SK-N-SH (cell line): ENCODE measurements at regions not wholly inside any gene's neighbourhood (a gene's known extent, or its start where the extent isn't known, plus 50 kb on each side); places are given as distances from the start of the nearest gene placed in this dataset.

ENCODE experiments used
- POLR2AphosphoS5 ChIP-seq: IDR thresholded peaks from 2 replicates; pipeline ENCODE4 v1.6.1; 2012; ENCODE audit warnings: low read depth, low read length
- TF ChIP-seq, protein P1 (sequence below): fragments of 200-600 bp; sonication (generic); IDR thresholded peaks from 2 replicates; pipeline ENCODE4 v1.6.1; 2017; ENCODE audit warnings: antibody characterized with exemption, mild to moderate bottlenecking, moderate library complexity

DNA sequence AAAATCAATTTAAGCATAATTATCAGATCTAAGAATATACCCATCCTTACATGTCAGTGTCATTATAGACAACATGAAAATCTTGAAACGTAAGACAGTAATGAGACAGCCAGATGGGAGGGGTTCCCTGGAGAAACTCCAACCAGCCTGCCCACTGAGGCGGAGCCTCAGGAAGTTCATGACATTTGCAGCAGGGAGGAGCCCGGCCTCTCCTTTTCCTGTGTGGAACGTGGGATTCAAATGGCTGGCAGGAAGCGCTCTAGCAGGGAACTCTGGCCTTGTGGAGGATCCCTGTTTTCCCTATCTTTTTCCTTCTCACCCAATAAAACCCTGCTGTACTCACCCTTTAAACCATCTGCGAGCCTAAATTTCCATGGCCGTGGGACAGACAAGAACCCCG is 176.6 kb upstream of the KCNN2 start:
- TF ChIP-seq, protein P1, sequence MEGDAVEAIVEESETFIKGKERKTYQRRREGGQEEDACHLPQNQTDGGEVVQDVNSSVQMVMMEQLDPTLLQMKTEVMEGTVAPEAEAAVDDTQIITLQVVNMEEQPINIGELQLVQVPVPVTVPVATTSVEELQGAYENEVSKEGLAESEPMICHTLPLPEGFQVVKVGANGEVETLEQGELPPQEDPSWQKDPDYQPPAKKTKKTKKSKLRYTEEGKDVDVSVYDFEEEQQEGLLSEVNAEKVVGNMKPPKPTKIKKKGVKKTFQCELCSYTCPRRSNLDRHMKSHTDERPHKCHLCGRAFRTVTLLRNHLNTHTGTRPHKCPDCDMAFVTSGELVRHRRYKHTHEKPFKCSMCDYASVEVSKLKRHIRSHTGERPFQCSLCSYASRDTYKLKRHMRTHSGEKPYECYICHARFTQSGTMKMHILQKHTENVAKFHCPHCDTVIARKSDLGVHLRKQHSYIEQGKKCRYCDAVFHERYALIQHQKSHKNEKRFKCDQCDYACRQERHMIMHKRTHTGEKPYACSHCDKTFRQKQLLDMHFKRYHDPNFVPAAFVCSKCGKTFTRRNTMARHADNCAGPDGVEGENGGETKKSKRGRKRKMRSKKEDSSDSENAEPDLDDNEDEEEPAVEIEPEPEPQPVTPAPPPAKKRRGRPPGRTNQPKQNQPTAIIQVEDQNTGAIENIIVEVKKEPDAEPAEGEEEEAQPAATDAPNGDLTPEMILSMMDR: no peak
- no peak for TF ChIP-seq POLR2AphosphoS5
